ENCODE measurements at regions not wholly inside any gene's neighbourhood (a gene's known extent, or its start where the extent isn't known, plus 50 kb on each side); places are given as distances from the start of the nearest gene placed in this dataset.

- Histone ChIP-seq H3K9me3 (no peaks in the 10 kb centered on the region), H3K27me3 (no peaks in the 10 kb centered on the region), H3K4me3 (no peak overlapping the region), H3K4me1 (no peaks in the 10 kb centered on the region), H3K27ac (no peak overlapping the region), H3K36me3 (no peaks in the 10 kb centered on the region)
- intact Hi-C loops (cut with DNase I) = no loop called here
- TF ChIP-seq CTCF (IDR thresholded peaks at IDR 0.05) = no peak
- no peak for DNase-seq
- no peak for ATAC-seq
Observed at GRCh38 chr4:181711387-181711786, 531.8 kb upstream of the TENM3 start.

DNA sequence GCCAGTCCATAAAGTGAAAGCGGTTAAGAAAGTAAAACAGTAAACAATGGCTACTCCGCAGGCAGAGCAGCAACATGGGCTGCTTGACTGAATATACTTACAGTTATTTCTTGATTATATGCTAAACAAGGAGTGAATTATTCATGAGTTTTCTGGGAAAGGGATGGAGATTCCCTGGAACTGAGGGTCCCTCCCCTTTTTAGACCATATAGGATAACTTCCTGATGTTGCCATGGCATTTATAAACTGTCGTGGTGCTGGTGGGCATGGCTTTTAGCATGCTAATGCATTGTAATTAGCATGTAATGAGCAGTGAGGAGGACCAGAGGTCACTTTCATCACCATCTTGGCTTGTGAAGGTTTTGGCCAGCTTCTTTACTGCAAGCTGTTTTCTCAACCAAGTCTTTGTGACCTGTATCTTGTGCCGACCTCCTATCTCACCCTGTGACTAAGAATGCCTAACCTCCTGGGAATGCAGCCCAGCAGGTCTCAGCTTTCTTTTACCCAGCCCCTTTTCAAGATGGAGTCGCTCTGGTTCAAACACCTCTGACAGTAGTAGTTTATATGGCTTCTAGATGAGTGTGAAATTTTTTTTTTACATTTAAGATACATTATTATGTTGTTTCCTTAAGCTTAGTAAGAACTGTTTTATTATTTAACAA is 514.8 kb upstream of the TENM3 start:
- ATAC-seq (no peak), DNase-seq (no peak)
- Histone ChIP-seq H3K36me3 (no peaks in the 10 kb centered on the region), H3K27me3 (no peaks in the 10 kb centered on the region), H3K4me3 (no peak overlapping the region), H3K4me1 (no peaks in the 10 kb centered on the region), H3K27ac (no peak overlapping the region), H3K9me3 (peaks cover 0 to 15% of the 10 kb centered on the region in 2 donors)
- no peak for TF ChIP-seq CTCF (IDR thresholded peaks at IDR 0.05)
- intact Hi-C loops (cut with DNase I) = no loop called here

- intact Hi-C loops (cut with DNase I) = no loop called here
- ATAC-seq = no peak
- Histone ChIP-seq H3K27ac (no peak overlapping the region), H3K4me3 (no peak overlapping the region), H3K4me1 (no peaks in the 10 kb centered on the region), H3K9me3 (no peaks in the 10 kb centered on the region), H3K36me3 (no peaks in the 10 kb centered on the region), H3K27me3 (no peaks in the 10 kb centered on the region)
- DNase-seq = no peak
- no peak for TF ChIP-seq CTCF (IDR thresholded peaks at IDR 0.05)
Observed at GRCh38 chr4:181731900-181732299, 511.3 kb upstream of the TENM3 start.

GRCh38 chr4:181737744-181738143 is 505.5 kb upstream of the TENM3 start:
- H3K4me1 ChIP-seq = no peaks in the 10 kb centered on the region
- H3K4me3 ChIP-seq = no peak overlapping the region
- TF ChIP-seq CTCF (IDR thresholded peaks at IDR 0.05) = no peak
- intact Hi-C loops (cut with DNase I) = no loop called here
- no peaks in the 10 kb centered on the region for H3K9me3 ChIP-seq
- DNase-seq (no peak), ATAC-seq (no peak)
- H3K36me3 ChIP-seq = no peaks in the 10 kb centered on the region
- H3K27ac ChIP-seq = no peak overlapping the region
- no peaks in the 10 kb centered on the region for H3K27me3 ChIP-seq

- TF ChIP-seq CTCF (IDR thresholded peaks at IDR 0.05) = no peak
- H3K4me3 ChIP-seq = no peak overlapping the region
- no peaks in the 10 kb centered on the region for H3K4me1 ChIP-seq
- H3K9me3 ChIP-seq = peaks cover 0 to 5% of the 10 kb centered on the region in 2 donors
- H3K27ac ChIP-seq = no peak overlapping the region
- ATAC-seq (no peak), DNase-seq (no peak)
- H3K36me3 ChIP-seq = no peaks in the 10 kb centered on the region
- intact Hi-C loops (cut with DNase I) = no loop called here
- no peaks in the 10 kb centered on the region for H3K27me3 ChIP-seq
Observed at GRCh38 chr4:181739031-181739430, 504.2 kb upstream of the TENM3 start.
